ENCODE measurements at regions not wholly inside any gene's neighbourhood (a gene's known extent, or its start where the extent isn't known, plus 50 kb on each side); places are given as distances from the start of the nearest gene placed in this dataset.

DNA sequence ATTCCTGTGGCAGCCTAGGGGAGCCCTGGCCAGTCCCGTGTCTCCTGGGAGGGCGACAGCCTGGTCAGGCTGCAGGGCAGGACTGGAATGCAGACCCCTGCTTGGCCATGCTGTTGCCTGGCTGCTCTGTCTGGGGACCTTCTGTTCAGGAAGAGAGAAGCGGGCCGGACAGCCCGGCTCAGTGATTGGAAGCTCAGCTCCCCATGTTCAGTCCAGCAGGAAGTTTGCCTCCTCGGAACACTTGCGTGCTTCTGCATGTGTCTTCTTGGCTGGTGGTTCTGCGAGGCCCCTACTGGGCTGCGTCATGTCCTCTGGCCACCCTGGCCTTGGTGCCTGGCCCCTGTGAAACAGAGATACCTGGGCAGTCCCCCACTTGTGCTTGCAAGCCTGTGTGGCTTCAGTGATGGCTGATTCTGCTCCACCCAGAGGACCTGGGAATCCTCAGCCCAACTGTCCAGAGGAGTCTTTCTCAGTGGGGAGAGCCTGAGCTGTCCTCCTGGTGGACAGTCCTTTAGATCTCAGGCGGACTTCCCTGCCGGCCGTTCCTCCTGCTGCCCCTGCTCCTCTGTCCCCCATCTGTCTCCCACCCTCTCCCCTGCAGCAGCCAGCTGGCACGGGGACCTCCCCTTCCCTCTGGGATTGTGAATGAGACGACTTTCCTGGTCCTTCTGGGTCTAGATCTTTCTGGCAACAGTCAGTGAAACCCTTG is 279.5 kb downstream of the SEC14L1 start:
- Histone ChIP-seq H3K4me1 (replicated peaks in 1 of 4; ENCODE audit: control insufficient read depth in 3 of 4, insufficient read depth in 4 of 4, low read length in 3 of 4) (peaks cover 7 to 45% (median 35%) of the 10 kb centered on the region in 4 experiments), H3K27ac (ENCODE audit: low read depth, low read length) (no peak overlapping the region), H3K4me3 (ENCODE audit: extremely low read depth in 1 of 4, insufficient read depth in 2 of 4, low read depth in 3 of 4, low read length in 4 of 4) (no peak overlapping the region), H4K8ac (ENCODE audit: extremely low read depth, insufficient read depth, low read length) (no peak overlapping the region), H2BK120ac (replicated peaks; ENCODE audit: low read depth, low read length) (peak overlapping the region; percentile 9), H3K27me3 (replicated peaks in 1 of 4; ENCODE audit: control insufficient read depth in 3 of 4, extremely low read depth in 1 of 4, insufficient read depth in 3 of 4, low read length in 3 of 4) (no peaks in the 10 kb centered on the region), H2BK5ac (ENCODE audit: low read depth, low read length) (peak overlapping the region; percentile 93), H3K9ac (replicated peaks in 1 of 4; ENCODE audit: extremely low read depth in 1 of 4, low read depth in 3 of 4, low read length in 3 of 4) (no peak overlapping the region), H3K79me1 (ENCODE audit: low read depth, low read length) (peaks cover 21% of the 10 kb centered on the region), H3K56ac (replicated peaks; ENCODE audit: insufficient read length, low read depth, low read length) (no peak overlapping the region), H2AFZ (ENCODE audit: low read length) (no peak overlapping the region), H3K23ac (ENCODE audit: insufficient read length) (no peak overlapping the region), H4K20me1 (replicated peaks in 1 of 2; ENCODE audit: control insufficient read depth in 1 of 2, insufficient read depth in 2 of 2, low read length in 2 of 2) (peaks cover 14 to 18% of the 10 kb centered on the region in 2 experiments), H3K9me3 (ENCODE audit: insufficient read depth in 2 of 2, low read depth in 1 of 2, low read length in 1 of 2) (no peaks in the 10 kb centered on the region), H3K4me2 (ENCODE audit: insufficient read depth in 1 of 2, low read depth in 2 of 2, low read length in 2 of 2) (peak overlapping the region; percentile 9 to 58), H3K36me3 (ENCODE audit: control insufficient read depth in 2 of 4, insufficient read depth in 4 of 4, low read length in 3 of 4) (no peaks in the 10 kb centered on the region), H2BK15ac (ENCODE audit: low read length) (peak overlapping the region; percentile 97; the same call in 1 of the 2 replicates), H3K18ac (ENCODE audit: extremely low read depth, low read length) (peak overlapping the region; percentile 71), H2AK5ac (ENCODE audit: low read depth, low read length) (peak overlapping the region; percentile 95), H3K14ac (ENCODE audit: insufficient read length) (no peak overlapping the region), H3K79me2 (ENCODE audit: control insufficient read depth in 1 of 2, insufficient read depth in 2 of 2, low read length in 2 of 2) (peaks cover 0 to 63% of the 10 kb centered on the region in 2 experiments; a peak in 2 of 4 replicates), H3K4ac (replicated peaks; ENCODE audit: insufficient read length, low read depth, low read length) (peak overlapping the region; percentile 55), H4K5ac (ENCODE audit: insufficient read length, low read depth, low read length) (peak overlapping the region; percentile 7), H2BK20ac (ENCODE audit: low read length) (peak overlapping the region; percentile 7; the same call in 1 of the 2 replicates), H2BK12ac (ENCODE audit: low read depth, low read length) (peak overlapping the region; percentile 97; the same call in 1 of the 2 replicates), H3K23me2 (ENCODE audit: low read depth, low read length) (no peaks in the 10 kb centered on the region), H4K91ac (replicated peaks; ENCODE audit: insufficient read length, low read length) (peak overlapping the region; percentile 14)
- TF ChIP-seq POU5F1 (IDR thresholded peaks at IDR 0.05; ENCODE audit: low read depth, low read length), result no peak
- no peak for TF ChIP-seq CEBPB (IDR thresholded peaks at IDR 0.05; ENCODE audit: low read depth, low read length)
- TF ChIP-seq NRF1 (IDR thresholded peaks at IDR 0.05; ENCODE audit: low read depth, low read length), result no peak
- no peak for TF ChIP-seq JUN (IDR thresholded peaks at IDR 0.05; ENCODE audit: low read depth, low read length)
- TF ChIP-seq RFX5 (IDR thresholded peaks at IDR 0.05; ENCODE audit: borderline replicate concordance, low read depth, low read length), result no peak
- no peak for TF ChIP-seq JUND (IDR thresholded peaks at IDR 0.05; ENCODE audit: low read length)
- TF ChIP-seq BACH1 (IDR thresholded peaks at IDR 0.05; ENCODE audit: low read length), result no peak
- no peak for TF ChIP-seq POLR2A (IDR thresholded peaks at IDR 0.05; ENCODE audit: control extremely low read depth in 1 of 2, low read depth in 2 of 2, low read length in 2 of 2)
- no peak for DNase-seq (ENCODE audit: low read depth in 1 of 2, low spot score in 2 of 2)
- 77% methylated on average over 10 of the region's 14 CpGs; no CpG with 5 or more reads in 1 of the 2 experiments for WGBS, 2 experiments (ENCODE audit: extremely low coverage in 1 of 2, insufficient coverage in 1 of 2, insufficient read length in 1 of 2, insufficient replicate concordance in 2 of 2, low coverage in 1 of 2, low lambda C conversion rate in 2 of 2, missing lambda C conversion rate in 1 of 2)
- ChIA-PET POLR2A (ENCODE audit: partially characterized antibody) (interaction anchor here (1.1 to 3.5 kb wide), 6 partner anchors 9 to 81 kb away, joined by 3 to 16 read pairs (median 4); no protein-coding TSS in a partner anchor), CTCF (ENCODE audit: partially characterized antibody) (interaction anchor here (0.9 to 39.2 kb wide), 7 partner anchors 9 to 74 kb away, joined by 3 to 512 read pairs (median 3); no protein-coding TSS in a partner anchor)
- FAIRE-seq, result no peak
